Activated T-cell treated with anti-CD3 and anti-CD28 coated beads for 24 hours (primary cell): ENCODE measurements at regions not wholly inside any gene's neighbourhood (a gene's known extent, or its start where the extent isn't known, plus 50 kb on each side); places are given as distances from the start of the nearest gene placed in this dataset.

Experiments used
- DNase-seq: peaks from one replicate; pipeline ENCODE4 v3.0.0-alpha.2; 2020; ENCODE audit warnings: low read depth

DNA sequence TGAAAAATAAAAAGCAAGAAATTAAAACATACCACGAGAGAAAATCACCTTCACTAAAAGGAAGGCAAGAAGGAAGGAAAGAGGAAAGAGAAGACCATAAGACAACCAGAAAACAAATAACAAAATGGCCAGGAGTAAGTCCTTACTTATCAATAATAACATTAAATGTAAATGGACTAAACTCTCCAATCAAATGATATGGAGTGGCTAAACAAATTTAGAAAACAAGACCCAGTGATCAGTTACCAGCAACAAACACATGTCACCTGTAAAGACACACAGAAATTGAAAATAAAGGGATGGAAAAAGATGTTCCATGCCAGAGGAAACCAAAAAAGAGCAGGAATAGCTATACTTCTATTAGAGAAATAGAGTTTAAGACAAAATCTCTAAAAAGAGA lies 85.0 kb upstream of the SLC38A4 start:
- no peak for DNase-seq

DNA sequence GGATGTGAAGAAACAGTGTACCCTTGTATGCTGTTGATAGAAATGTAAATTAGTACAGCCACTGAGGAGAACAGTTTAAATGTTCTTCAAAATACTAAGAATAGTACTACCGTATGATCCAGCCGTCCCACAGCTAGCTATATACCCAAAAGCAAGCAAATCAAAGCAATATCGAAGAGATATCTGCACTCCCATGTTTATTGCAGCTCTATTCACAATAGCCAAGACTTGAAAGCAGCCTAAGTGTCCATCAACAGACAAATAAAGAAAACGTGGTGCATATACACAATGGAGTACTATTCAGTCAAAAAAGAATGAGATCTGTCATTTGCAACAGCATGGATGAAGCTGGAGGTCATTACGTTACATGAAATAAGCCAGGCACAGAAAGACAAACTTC lies 88.5 kb upstream of the SLC38A4 start:
- DNase-seq, result no peak

DNA sequence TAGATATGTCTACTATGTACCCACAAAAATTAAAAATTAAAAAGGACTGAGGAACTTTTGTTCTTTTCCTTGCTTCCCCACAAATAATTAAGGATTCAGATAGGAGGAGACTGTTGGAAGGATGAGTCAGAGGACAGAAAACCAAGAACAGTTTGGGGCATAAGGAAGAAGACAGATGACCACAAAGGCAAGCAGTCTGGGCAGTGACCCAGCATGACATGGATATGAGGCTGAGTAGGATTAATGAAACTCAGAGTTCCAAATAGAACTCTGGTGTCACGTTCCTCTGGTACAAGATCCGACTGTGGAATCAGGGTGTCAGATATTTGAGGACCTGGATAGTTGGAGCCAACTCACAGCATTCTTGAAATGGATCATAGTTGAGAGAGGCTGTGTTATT lies 89.3 kb upstream of the SLC38A4 start:
- no peak for DNase-seq

DNA sequence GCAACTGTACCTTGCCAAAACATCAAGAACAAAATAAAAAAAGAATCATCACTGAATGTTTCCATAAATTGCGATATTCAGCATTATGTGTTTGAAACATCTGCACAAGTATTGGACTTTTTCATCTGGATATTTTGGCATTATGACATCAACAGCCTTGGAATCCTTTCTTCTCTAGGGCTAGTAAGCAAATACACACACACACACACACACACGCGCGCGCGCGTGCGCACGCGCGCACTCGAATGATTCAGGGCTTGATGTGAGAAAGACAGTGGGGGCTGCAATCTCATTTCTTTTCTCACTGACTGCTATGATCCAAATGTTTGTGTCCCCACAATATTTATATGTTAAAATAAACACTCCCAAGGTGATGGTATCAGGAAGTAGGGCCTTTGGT lies 90.0 kb upstream of the SLC38A4 start:
- DNase-seq, result no peak

DNA sequence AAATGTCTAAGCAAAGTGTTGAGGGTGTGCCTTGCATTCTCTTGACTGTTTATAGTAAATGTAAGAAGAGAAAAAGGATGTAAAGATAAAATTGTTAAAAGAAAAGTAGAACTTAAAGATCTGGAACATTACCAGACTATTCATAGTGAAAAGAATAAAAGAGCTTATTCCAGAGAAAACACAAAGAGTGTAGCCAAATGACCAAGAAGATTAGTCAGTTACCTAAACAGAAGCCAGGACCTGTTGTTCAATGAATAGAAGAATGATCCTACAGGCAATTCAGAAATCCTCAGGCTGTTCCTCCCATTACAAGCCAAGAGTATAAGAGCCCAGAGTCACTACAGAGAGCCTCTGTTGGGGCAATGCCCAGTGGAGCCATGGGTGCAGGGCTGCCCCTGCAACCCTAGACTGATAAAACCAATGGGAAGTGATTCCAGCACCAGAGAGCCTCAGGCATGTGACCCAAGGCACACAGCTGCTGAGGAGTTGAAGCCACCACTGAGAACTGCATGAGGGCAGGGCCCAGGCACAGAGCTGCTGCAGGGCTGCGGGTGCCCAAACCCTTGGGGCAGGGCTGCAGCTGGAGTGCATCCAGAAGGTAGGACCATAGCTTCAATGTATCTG lies 91.1 kb upstream of the SLC38A4 start:
- DNase-seq, result no peak

DNA sequence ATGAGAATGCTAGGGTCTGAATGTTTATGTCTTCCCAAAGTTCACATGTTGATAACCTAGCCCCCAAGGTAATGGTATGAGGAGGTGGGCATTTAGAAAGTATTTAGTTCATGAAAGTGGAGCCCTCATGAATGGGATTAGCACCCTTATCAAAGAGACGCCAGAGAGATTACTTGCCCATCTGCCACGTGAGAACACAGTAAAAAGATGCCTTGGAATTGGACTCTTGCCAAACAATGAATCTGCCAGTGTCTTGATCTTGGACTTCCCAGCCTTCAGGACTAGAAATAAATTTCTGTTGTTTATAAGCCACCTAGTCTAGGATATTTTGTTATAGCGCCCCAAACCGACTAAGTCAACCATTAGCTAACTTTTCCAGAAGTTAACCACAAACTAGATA lies 92.0 kb upstream of the SLC38A4 start:
- no peak for DNase-seq

DNA sequence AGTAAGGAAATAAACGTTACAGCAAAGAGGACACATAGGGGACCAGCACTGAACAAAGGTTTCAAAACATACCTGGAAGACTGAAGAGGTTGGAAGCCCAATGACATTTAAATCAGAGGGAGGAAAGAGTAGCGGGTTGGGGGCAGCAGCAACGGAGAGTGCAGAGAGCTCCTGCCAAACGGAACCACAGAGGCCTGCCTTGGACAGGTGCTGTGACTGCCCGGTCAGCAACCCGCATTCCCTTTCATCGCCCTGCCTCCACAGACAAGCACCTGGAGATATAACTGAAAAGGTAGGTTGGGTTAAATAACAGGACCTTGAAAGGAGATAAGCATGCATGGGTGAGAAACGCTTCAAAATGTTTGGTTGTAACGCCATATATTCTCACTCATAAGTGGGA lies 92.8 kb upstream of the SLC38A4 start:
- no peak for DNase-seq

DNA sequence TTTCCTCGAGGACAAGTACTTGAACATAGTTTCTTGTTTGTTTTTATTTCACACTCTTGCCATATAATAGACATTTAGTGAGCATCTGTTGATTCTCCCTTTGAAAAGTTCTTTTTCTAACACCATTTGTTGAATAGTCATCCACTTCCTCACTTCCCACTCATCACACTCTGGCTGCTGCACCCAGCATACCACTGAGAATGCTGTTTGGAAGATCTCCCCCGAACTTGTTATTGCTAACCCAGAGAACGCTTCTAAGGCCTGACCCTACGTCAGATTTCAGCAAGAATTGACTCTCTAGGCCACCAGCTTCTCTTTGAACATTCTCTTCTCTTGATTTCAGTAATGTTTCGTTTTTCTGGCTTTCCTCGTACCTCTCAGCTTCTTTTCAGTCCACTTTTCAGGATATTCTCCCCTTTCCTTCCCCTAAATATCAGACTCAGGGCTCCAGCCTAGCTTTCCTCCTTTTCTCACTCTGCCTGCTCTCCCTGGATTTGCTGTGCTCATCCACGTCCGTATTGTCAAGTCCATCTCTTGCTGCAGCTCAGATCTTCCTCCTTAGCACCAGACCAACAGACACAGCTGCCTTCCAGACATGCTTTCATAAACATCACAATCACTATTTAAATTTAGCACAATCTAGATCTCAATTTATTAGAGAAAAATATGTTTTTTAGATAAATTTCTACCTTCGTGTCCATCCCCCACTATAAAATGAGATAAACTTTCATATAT lies 94.0 kb upstream of the SLC38A4 start:
- DNase-seq, result no peak

DNA sequence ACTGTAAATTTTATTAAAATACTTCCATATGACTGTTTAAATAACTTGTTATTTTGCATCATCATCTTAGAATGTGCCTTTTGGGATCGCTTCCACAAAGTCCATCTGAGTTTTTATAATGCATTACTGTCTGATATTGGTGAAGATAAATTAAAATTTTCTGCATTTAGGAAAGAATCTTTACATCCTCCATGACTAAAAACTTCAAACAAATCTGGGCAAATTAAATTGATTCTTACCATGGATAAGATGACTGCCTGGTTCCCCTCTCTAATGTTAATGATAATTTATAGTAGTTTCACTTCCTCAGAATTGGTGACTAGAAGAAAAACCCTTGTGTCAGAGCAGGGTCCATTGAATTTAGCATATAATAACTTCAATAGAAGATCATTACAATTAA lies 94.7 kb upstream of the SLC38A4 start:
- DNase-seq, result no peak

DNA sequence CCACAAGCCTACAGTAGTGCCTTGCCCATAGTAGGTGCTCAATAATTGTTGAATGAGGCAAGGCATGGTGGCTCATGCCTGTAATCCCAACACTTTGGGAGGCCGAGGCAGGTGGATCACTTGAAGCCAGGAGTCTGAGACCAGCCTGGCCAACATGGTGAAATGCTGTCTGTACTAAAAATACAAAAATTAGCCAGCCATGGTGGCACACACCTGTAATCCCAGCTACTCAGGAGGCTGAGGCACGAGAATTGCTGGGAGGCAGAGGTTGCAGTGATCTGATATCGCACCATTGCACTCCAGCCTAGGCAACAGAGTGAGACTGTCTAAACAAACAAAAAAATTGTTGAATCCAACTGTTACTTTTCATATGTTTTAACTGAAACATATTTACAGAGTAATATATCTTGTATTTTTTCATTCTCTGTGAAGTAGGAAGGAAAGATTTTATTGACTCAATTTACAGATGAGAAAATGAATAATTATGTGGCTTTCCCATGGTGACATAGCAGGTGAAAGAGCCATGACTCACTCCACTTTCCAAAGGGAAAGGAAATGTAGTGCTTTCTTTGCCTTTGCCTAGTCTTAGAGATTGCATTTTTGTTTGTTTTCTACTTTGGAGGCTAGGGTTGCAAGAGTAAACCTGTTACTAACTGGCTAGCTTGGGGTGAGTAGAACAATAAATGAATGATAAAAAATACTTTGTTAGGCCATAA lies 95.4 kb upstream of the SLC38A4 start:
- no peak for DNase-seq

DNA sequence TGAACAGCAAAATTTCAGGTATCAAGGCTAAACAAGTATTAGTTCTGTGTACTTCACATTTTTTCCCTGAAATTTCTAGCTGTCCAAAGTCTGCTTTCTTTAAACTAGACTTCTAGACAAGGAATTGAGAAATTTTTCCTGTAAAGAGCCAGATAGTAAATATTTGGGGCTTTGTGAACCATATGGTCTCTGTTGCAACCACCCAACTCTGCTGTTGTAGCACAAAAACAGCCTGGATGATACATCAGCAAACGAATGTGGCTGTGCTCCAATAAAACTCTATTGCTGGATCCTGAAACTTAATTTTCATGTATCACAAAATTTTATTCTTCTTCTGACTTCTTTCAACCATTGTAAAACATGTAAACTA lies 96.0 kb upstream of the SLC38A4 start:
- no peak for DNase-seq

DNA sequence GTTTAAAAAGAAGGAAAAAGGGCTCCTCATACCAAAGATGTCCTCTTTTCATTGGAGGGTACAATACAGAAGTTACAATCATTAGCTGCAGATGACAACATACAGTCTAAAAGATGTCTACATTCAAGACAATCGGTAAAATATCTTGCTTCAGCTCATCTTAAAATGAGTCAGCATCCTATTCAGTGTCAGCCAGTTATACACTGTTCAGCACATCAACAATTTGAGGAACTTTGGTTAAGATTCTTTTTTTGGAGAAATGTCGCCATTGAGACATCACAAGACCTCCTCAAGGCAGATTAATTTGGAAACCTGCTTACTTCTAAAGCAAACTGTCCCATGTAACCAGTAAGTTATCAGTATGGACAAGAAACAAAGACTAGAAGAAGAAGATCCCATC lies 100.7 kb upstream of the SLC38A4 start:
- DNase-seq, result no peak

DNA sequence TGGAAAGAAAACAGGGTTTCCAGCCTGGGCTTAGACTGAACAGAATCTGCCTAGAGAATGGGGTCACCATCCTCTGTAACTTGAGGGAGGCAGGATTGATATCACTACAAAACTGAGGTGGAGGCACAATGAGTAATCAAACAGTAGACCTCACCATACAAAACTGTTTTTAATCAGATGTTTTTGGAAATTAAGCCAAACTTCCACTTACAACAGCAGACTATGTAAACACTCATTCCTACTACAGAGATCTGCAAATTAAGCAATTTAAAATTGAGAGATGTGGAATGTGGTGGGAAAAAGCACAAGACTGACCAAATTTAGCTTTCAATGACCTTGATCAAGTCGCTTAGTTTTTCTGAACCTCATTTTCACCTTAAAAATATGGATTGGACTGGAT lies 104.3 kb upstream of the SLC38A4 start:
- no peak for DNase-seq

DNA sequence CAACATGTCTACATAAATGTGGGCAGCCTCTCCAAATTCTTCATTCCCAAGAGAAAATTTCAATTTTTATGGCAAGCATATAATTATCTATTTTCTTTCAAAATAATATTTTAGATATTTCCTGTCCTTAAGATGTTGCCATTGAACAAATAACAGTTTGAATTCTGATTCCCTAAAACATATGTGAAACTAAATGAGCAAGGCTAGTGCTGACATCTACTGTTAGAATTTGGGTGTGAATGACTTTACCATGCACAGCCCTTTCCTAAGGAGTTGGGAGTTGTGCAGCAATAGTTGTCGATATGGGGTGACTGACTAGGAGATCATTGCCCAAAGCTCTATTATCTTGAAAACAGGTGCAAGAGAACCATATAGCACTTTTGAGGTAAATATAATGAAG lies 108.2 kb upstream of the SLC38A4 start:
- DNase-seq, result no peak

DNA sequence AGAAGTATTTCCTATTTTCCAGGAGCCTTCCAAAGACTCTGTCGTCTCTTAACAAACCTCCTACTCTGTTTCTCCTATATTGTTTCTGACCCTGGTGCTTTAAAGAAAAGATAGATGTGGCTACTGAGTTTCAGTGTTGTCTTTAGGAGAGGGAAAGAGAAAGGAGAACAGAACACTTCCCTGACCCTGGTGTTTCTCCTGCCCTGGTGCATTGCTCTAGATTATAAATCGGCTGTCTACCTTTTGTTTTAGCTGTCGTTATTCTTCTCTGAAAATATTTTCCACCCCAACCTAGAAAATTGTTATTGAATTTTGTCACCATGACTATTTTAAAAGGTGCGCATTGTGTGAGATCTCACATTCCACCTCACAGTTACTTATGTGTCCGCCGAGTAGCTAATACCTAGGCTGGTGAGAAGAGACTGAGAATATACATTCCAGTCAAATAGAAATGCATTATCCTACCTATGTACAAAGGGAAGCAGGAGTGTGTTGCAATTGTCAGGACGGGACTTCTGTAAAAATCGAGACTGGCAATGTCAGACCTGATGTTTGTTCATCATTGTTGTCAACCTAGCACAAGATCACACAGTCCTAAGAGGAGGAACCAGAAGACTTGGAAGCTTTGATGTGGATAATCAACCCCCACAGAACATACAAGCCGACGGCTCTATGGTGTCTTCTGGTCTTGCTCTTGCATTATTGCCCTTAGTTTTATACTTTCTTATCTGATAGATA lies 108.7 kb upstream of the SLC38A4 start:
- DNase-seq, result no peak

DNA sequence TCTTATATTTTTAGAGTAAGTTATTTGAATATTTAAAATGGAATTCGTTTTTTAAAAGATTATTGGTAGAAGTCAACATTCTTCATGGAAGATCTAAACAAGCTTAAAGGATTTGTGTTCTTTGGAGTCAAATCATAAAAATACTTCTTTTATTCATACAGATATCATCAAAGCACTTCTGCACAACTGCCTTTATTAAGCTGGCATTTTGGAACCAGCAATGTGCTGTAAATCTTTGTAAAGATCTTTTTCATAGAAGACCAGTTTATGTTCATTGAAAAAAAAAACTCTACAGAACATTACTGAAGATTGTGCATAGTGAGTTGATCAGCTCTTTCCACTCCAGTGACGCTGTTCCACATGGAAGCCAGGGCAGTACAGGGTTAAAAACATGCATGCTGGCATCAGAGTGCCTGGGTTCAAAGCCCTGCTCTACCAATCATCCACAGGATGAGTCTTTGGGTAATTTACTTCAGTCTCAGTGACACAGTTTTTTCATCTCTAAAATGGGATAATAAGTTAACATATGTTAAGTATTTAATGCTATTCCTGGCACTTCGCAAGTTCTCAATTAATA lies 109.6 kb upstream of the SLC38A4 start:
- no peak for DNase-seq

DNA sequence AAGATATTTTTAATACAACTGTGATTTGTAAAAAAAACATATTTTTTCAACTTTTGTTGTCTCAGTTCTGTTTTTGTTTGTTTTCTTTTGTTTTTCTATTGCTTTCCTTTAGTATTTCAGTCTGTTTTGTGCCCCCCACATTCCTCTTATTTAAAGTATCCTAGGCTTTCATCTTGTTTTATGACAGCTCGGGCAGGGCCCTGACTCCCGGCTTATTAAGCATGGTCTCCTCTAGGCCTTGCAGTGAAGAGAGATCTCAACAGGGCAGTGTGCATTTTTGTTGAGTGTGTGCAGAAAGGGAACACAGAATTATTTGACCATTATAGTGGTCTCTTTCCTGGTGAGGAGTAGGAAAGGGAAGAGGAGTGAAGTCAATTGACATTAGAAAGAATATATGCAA lies 110.2 kb upstream of the SLC38A4 start:
- DNase-seq, result no peak

DNA sequence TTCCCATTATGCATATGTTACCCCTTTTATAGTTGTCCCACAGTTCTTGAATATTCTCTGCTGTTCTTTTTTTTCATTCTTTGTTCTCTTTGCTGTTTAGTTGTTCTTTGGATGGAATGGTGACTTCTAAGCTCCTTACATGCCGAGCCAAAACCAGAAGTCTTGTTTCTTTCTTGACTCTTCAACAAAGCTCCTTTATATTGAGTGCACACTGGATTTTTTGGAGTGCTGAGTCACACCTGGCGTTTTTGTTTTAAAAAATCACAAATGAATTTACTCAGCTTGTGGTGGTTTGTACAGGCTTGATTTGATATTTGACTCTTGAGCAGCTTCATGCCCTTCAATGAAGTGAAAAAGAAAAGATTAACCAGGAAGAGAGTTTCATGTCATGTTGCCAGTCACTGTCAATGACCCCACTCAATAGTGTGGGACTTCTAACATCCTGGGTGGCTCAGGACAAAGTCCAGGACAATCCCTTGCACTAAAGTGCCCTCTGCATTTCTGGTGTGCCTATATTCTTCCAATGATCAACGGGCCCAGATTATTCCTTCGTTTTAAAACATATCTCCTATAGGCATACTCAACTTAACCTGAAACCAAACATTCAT lies 112.4 kb upstream of the SLC38A4 start:
- no peak for DNase-seq

DNA sequence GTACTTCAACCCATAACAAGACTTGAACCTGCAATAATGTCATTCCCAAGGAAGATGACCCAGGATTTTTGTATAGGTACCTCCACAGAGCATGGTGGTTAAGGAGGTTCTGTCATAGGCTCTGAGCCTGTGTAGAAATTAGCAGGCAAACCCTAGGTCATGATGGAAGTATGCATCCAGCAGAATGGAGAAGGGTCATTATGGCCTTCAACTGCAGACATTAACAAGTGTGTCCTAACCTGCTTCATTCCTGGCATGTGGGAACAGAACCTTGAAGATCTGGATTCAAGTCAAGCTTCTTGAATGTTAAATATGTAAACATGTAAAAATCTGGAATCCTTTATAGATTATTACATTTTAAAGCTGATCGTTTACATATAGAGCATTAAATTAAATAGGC lies 116.2 kb upstream of the SLC38A4 start:
- no peak for DNase-seq

DNA sequence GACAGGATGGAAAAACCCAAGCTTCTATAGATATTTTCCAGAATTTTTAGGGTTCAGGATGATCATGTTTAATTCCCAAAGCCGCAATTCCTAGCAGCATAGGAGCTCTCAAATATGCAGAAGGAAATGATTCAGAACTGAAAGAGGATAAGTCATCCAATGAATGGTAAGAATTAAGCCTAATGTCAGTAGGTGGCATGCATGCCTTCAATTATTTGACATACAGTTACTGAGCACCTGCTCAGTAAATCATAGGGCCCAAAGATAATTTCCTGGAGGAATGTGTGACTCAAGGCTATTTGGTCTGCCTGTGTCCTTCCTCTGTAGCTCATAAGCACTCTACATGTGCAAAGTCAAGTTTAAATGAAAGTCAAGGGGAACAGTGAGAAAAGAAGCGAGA lies 116.8 kb upstream of the SLC38A4 start:
- no peak for DNase-seq

DNA sequence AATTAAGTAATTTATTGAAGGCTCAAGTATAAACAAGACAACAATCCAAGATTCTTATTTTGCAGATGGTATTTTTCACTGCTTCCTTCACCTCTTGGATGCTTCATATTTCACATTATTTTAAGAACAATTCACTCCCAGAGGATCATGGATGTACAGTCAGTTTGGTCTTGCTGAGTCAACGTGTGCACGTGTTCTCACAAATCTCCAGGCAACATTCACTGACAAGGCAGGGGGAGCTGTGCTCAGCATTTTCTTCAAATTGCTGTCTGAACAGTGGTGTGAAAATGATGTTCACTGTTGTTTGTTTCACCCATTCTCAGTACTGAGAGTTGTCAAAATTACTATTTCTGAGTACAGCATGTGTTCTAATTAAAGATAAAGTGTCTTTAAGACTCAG lies 118.3 kb upstream of the SLC38A4 start:
- no peak for DNase-seq

DNA sequence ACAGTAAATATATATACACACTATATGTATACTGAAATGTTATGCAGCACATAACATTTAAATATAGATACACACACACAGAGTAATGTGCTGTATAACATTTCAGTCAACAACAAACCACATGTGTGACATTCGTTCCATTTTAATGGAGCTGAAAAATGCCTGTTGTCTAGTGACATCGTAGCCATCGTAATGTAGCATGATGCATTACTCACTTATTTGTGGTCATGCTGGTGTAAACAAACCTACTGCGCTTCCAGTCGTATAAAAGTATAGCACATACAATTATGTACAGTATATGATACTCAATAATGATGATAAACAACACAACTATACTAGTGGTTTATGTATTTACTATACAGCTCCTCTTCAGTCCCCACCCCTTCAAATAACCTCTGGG lies 119.0 kb upstream of the SLC38A4 start:
- no peak for DNase-seq
